ENCODE measurements at regions not wholly inside any gene's neighbourhood (a gene's known extent, or its start where the extent isn't known, plus 50 kb on each side); places are given as distances from the start of the nearest gene placed in this dataset.

GRCh38 chr14:97956581-97957340 lies 1159.6 kb downstream of the VRK1 start:
- POLR2A ChIA-PET: no interaction called here
- DNase-seq (ENCODE audit: low read depth, low spot score): no peak
- H3K27ac ChIP-seq (ENCODE audit: low read depth, low read length): no peak overlapping the region
- no peak overlapping the region for H3K4me3 ChIP-seq (ENCODE audit: low read depth, low read length)
- no peak for TF ChIP-seq CTCF (IDR thresholded peaks at IDR 0.05; ENCODE audit: low read depth, low read length)
- peaks cover 29% of the 10 kb centered on the region for H3K9me3 ChIP-seq (ENCODE audit: control insufficient read depth, insufficient read depth, low read length)
- CTCF ChIA-PET: no interaction called here
- no peaks in the 10 kb centered on the region for H3K27me3 ChIP-seq (ENCODE audit: control insufficient read depth, insufficient read depth, low read length)

- CTCF ChIA-PET: no interaction called here
- peaks cover 33% of the 10 kb centered on the region for H3K9me3 ChIP-seq (ENCODE audit: control insufficient read depth, insufficient read depth, low read length)
- TF ChIP-seq CTCF (IDR thresholded peaks at IDR 0.05; ENCODE audit: low read depth, low read length): no peak
- DNase-seq (ENCODE audit: low read depth, low spot score): no peak
- no peak overlapping the region for H3K27ac ChIP-seq (ENCODE audit: low read depth, low read length)
- no peaks in the 10 kb centered on the region for H3K27me3 ChIP-seq (ENCODE audit: control insufficient read depth, insufficient read depth, low read length)
- POLR2A ChIA-PET: no interaction called here
- no peak overlapping the region for H3K4me3 ChIP-seq (ENCODE audit: low read depth, low read length)
These were observed 1162.1 kb downstream of the VRK1 start for GRCh38 chr14:97959251-97959650.

GRCh38 chr14:97960436-97960835 lies 1163.3 kb downstream of the VRK1 start:
- Histone ChIP-seq H3K27me3 (ENCODE audit: control insufficient read depth, insufficient read depth, low read length) (no peaks in the 10 kb centered on the region), H3K27ac (ENCODE audit: low read depth, low read length) (no peak overlapping the region), H3K4me3 (ENCODE audit: low read depth, low read length) (no peak overlapping the region), H3K9me3 (ENCODE audit: control insufficient read depth, insufficient read depth, low read length) (peaks cover 36% of the 10 kb centered on the region)
- ChIA-PET CTCF (no interaction called here), POLR2A (no interaction called here)
- DNase-seq (ENCODE audit: low read depth, low spot score): no peak
- no peak for TF ChIP-seq CTCF (IDR thresholded peaks at IDR 0.05; ENCODE audit: low read depth, low read length)

GRCh38 chr14:97970222-97970621 lies 1173.0 kb downstream of the VRK1 start:
- peaks cover 22% of the 10 kb centered on the region for H3K9me3 ChIP-seq (ENCODE audit: control insufficient read depth, insufficient read depth, low read length)
- no peak for TF ChIP-seq CTCF (IDR thresholded peaks at IDR 0.05; ENCODE audit: low read depth, low read length)
- H3K4me3 ChIP-seq (ENCODE audit: low read depth, low read length): no peak overlapping the region
- no peak for DNase-seq (ENCODE audit: low read depth, low spot score)
- H3K27ac ChIP-seq (ENCODE audit: low read depth, low read length): no peak overlapping the region
- H3K27me3 ChIP-seq (ENCODE audit: control insufficient read depth, insufficient read depth, low read length): no peaks in the 10 kb centered on the region
- ChIA-PET POLR2A (no interaction called here), CTCF (no interaction called here)

- no peak overlapping the region for H3K27ac ChIP-seq (ENCODE audit: low read depth, low read length)
- H3K27me3 ChIP-seq (ENCODE audit: control insufficient read depth, insufficient read depth, low read length): no peaks in the 10 kb centered on the region
- H3K9me3 ChIP-seq (ENCODE audit: control insufficient read depth, insufficient read depth, low read length): peaks cover 24% of the 10 kb centered on the region
- no peak for DNase-seq (ENCODE audit: low read depth, low spot score)
- no peak for TF ChIP-seq CTCF (IDR thresholded peaks at IDR 0.05; ENCODE audit: low read depth, low read length)
- H3K4me3 ChIP-seq (ENCODE audit: low read depth, low read length): no peak overlapping the region
- ChIA-PET CTCF (no interaction called here), POLR2A (no interaction called here)
These were observed 1178.0 kb downstream of the VRK1 start for GRCh38 chr14:97975216-97975615.

All from AG04450 (cell line).